ENCODE measurements at regions not wholly inside any gene's neighbourhood (a gene's known extent, or its start where the extent isn't known, plus 50 kb on each side); places are given as distances from the start of the nearest gene placed in this dataset.

DNA sequence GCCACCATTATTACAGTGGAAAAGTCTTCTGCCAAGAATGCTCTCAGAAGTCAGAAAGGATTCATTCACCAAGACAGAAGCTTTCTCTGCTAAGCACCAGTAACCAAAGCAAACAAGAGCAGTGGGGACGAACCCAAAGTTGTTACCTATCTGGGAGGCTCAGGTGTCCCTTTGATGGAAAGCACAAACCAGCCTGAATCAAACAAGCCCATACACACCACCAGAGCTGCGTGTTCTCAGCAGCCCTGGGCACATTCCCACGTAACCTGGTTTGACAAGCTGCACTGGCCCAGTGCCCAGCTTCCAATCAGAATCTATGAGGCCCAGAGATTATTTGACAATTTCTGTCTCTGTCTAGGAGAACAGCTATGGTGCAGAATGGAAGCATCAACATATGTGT, 252.6 kb downstream of the ACTL7B start:
- Histone ChIP-seq H3K27ac (ENCODE audit: low read depth in 1 of 2, low read length in 2 of 2) (no peak overlapping the region), H3K4me1 (ENCODE audit: control insufficient read depth in 4 of 4, insufficient read depth in 4 of 4, low read length in 3 of 4) (no peaks in the 10 kb centered on the region), H3K36me3 (ENCODE audit: control insufficient read depth in 4 of 4, insufficient read depth in 3 of 4, low read depth in 1 of 4, low read length in 3 of 4) (no peaks in the 10 kb centered on the region), H3K27me3 (ENCODE audit: control insufficient read depth in 4 of 4, insufficient read depth in 4 of 4, low read length in 3 of 4) (no peaks in the 10 kb centered on the region), H3K4me3 (ENCODE audit: low read depth in 1 of 3, low read length in 3 of 3) (no peak overlapping the region), H3K9me3 (ENCODE audit: control insufficient read depth in 4 of 4, low read length in 3 of 4) (no peaks in the 10 kb centered on the region), H3K9ac (ENCODE audit: low read depth in 1 of 2, low read length in 2 of 2) (no peak overlapping the region)
- WGBS = 62% methylated on average over 3 of the region's 3 CpGs
- no peak for DNase-seq (ENCODE audit: low spot score)
- TF ChIP-seq SP1 (IDR thresholded peaks at IDR 0.05) (no peak), HNF4G (IDR thresholded peaks at IDR 0.05) (no peak), EGR1 (IDR thresholded peaks at IDR 0.05; ENCODE audit: low read depth in 2 of 2) (no peak), NR2F2 (IDR thresholded peaks at IDR 0.05) (no peak)
- TF ChIP-seq, protein P1, sequence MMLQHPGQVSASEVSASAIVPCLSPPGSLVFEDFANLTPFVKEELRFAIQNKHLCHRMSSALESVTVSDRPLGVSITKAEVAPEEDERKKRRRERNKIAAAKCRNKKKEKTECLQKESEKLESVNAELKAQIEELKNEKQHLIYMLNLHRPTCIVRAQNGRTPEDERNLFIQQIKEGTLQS (IDR thresholded peaks at IDR 0.05) = no peak

DNA sequence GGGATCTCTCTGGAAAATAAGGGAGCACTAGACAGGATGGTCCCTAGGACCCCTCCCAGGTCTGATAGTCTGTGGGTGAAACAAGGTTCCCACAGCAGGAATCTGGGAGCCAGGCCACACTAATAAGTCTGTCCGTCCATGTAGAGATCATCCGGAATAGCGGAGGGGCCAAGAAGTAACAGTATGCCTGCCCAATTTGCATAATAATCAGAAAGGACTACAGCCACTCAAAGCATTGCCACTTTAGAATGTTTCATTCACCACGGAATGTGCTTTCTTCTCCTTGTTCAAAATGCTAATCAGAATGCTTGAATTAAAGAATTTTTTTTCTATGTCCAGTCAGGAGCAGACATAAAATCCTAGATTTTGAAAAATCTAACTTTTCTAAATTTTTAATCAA, 254.9 kb downstream of the ACTL7B start:
- Histone ChIP-seq H3K4me1 (ENCODE audit: control insufficient read depth in 4 of 4, insufficient read depth in 4 of 4, low read length in 3 of 4) (no peaks in the 10 kb centered on the region), H3K36me3 (ENCODE audit: control insufficient read depth in 4 of 4, insufficient read depth in 3 of 4, low read depth in 1 of 4, low read length in 3 of 4) (no peaks in the 10 kb centered on the region), H3K9me3 (ENCODE audit: control insufficient read depth in 4 of 4, low read length in 3 of 4) (no peaks in the 10 kb centered on the region), H3K27ac (ENCODE audit: low read depth in 1 of 2, low read length in 2 of 2) (no peak overlapping the region), H3K4me3 (ENCODE audit: low read depth in 1 of 3, low read length in 3 of 3) (no peak overlapping the region), H3K9ac (ENCODE audit: low read depth in 1 of 2, low read length in 2 of 2) (no peak overlapping the region), H3K27me3 (ENCODE audit: control insufficient read depth in 4 of 4, insufficient read depth in 4 of 4, low read length in 3 of 4) (no peaks in the 10 kb centered on the region)
- no peak for DNase-seq (ENCODE audit: low spot score)
- TF ChIP-seq, protein P1 (IDR thresholded peaks at IDR 0.05) = no peak
- TF ChIP-seq RXRA (IDR thresholded peaks at IDR 0.05) = no peak
- WGBS = 87% methylated on average over 4 of the region's 4 CpGs

DNA sequence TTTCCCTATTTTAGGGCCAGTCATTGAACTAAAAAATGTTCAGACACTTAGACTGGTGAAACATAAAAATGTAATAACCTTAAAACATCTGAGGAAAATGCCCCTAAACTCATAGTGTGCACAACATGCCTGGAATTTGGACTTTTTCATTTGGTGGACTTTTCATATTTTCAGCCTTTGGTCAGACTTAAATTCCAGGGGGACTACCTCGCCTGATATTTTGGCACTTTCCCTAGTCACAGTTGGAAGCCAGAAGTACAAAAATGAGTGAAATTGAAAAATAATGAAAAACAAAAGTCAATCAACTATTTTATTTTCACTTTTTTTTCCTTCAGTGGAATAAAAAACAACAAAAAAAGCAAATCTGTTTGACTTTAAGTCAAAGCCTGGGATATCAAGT, 256.2 kb downstream of the ACTL7B start:
- Histone ChIP-seq H3K4me3 (ENCODE audit: low read depth in 1 of 3, low read length in 3 of 3) (no peak overlapping the region), H3K4me1 (ENCODE audit: control insufficient read depth in 4 of 4, insufficient read depth in 4 of 4, low read length in 3 of 4) (no peaks in the 10 kb centered on the region), H3K9ac (ENCODE audit: low read depth in 1 of 2, low read length in 2 of 2) (no peak overlapping the region), H3K27ac (ENCODE audit: low read depth in 1 of 2, low read length in 2 of 2) (no peak overlapping the region), H3K36me3 (ENCODE audit: control insufficient read depth in 4 of 4, insufficient read depth in 3 of 4, low read depth in 1 of 4, low read length in 3 of 4) (no peaks in the 10 kb centered on the region), H3K9me3 (ENCODE audit: control insufficient read depth in 4 of 4, low read length in 3 of 4) (no peaks in the 10 kb centered on the region), H3K27me3 (ENCODE audit: control insufficient read depth in 4 of 4, insufficient read depth in 4 of 4, low read length in 3 of 4) (no peaks in the 10 kb centered on the region)
- WGBS = 55% methylated on average over 1 of the region's 1 CpG
- DNase-seq (ENCODE audit: low spot score) = no peak
- TF ChIP-seq, protein P2, sequence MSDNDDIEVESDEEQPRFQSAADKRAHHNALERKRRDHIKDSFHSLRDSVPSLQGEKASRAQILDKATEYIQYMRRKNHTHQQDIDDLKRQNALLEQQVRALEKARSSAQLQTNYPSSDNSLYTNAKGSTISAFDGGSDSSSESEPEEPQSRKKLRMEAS (IDR thresholded peaks at IDR 0.05) = no peak
- TF ChIP-seq GABPA (IDR thresholded peaks at IDR 0.05 in 1 of 2, conservative IDR thresholded peaks at IDR 0.05 in 1 of 2) (no peak), TAF1 (conservative IDR thresholded peaks at IDR 0.05) (no peak), NR2F2 (IDR thresholded peaks at IDR 0.05) (no peak), HNF4A (conservative IDR thresholded peaks at IDR 0.05) (no peak)

DNA sequence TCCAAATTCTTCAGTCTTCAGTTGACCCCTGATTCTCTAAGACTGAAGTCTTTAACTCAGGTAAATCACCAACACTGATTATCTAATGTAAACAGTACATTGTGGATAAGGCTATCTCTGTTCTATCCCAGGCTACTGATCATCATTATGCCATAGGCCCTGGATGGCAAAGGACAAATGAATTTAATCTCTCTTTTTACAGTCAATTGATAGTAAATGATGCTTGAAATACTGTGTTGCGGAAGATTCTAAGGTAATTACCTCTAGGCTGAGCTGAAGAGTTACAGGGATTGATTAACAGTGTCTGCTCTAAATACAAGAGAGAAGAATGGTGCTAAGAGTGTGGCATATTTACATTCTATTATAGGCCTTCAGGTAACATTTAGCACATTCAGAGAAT, 264.7 kb downstream of the ACTL7B start:
- H3K27me3 ChIP-seq (ENCODE audit: control insufficient read depth in 4 of 4, insufficient read depth in 4 of 4, low read length in 3 of 4) = peaks cover 0 to 3% (median 1%) of the 10 kb centered on the region in 4 donors
- no peak overlapping the region for H3K9ac ChIP-seq (ENCODE audit: low read depth in 1 of 2, low read length in 2 of 2)
- 96% methylated on average over 1 of the region's 1 CpG for WGBS
- H3K9me3 ChIP-seq (ENCODE audit: control insufficient read depth in 4 of 4, low read length in 3 of 4) = no peaks in the 10 kb centered on the region
- no peak overlapping the region for H3K4me3 ChIP-seq (ENCODE audit: low read depth in 1 of 3, low read length in 3 of 3)
- DNase-seq (ENCODE audit: low spot score) = no peak
- no peaks in the 10 kb centered on the region for H3K36me3 ChIP-seq (ENCODE audit: control insufficient read depth in 4 of 4, insufficient read depth in 3 of 4, low read depth in 1 of 4, low read length in 3 of 4)
- no peak overlapping the region for H3K27ac ChIP-seq (ENCODE audit: low read depth in 1 of 2, low read length in 2 of 2)
- no peaks in the 10 kb centered on the region for H3K4me1 ChIP-seq (ENCODE audit: control insufficient read depth in 4 of 4, insufficient read depth in 4 of 4, low read length in 3 of 4)
- no peak for TF ChIP-seq RXRA (IDR thresholded peaks at IDR 0.05)
- TF ChIP-seq, protein P3, sequence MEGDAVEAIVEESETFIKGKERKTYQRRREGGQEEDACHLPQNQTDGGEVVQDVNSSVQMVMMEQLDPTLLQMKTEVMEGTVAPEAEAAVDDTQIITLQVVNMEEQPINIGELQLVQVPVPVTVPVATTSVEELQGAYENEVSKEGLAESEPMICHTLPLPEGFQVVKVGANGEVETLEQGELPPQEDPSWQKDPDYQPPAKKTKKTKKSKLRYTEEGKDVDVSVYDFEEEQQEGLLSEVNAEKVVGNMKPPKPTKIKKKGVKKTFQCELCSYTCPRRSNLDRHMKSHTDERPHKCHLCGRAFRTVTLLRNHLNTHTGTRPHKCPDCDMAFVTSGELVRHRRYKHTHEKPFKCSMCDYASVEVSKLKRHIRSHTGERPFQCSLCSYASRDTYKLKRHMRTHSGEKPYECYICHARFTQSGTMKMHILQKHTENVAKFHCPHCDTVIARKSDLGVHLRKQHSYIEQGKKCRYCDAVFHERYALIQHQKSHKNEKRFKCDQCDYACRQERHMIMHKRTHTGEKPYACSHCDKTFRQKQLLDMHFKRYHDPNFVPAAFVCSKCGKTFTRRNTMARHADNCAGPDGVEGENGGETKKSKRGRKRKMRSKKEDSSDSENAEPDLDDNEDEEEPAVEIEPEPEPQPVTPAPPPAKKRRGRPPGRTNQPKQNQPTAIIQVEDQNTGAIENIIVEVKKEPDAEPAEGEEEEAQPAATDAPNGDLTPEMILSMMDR (IDR thresholded peaks at IDR 0.05; ENCODE audit: low read depth, low read length, missing input control) = no peak
- TF ChIP-seq YY1 (IDR thresholded peaks at IDR 0.05) = no peak
- TF ChIP-seq, protein P2 (IDR thresholded peaks at IDR 0.05) = no peak
- TF ChIP-seq EGR1 (IDR thresholded peaks at IDR 0.05; ENCODE audit: low read depth in 2 of 2) = no peak
- no peak for TF ChIP-seq HNF4A (conservative IDR thresholded peaks at IDR 0.05)
- no peak for TF ChIP-seq FOXA1 (IDR thresholded peaks at IDR 0.05)
- TF ChIP-seq, protein P1 (IDR thresholded peaks at IDR 0.05) = no peak
- TF ChIP-seq JUND (IDR thresholded peaks at IDR 0.05) = no peak
- TF ChIP-seq, protein P4, sequence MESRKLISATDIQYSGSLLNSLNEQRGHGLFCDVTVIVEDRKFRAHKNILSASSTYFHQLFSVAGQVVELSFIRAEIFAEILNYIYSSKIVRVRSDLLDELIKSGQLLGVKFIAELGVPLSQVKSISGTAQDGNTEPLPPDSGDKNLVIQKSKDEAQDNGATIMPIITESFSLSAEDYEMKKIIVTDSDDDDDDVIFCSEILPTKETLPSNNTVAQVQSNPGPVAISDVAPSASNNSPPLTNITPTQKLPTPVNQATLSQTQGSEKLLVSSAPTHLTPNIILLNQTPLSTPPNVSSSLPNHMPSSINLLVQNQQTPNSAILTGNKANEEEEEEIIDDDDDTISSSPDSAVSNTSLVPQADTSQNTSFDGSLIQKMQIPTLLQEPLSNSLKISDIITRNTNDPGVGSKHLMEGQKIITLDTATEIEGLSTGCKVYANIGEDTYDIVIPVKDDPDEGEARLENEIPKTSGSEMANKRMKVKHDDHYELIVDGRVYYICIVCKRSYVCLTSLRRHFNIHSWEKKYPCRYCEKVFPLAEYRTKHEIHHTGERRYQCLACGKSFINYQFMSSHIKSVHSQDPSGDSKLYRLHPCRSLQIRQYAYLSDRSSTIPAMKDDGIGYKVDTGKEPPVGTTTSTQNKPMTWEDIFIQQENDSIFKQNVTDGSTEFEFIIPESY (IDR thresholded peaks at IDR 0.05) = no peak
- no peak for TF ChIP-seq RAD21 (IDR thresholded peaks at IDR 0.05)
- no peak for TF ChIP-seq NR2F2 (IDR thresholded peaks at IDR 0.05)
- TF ChIP-seq GABPA (IDR thresholded peaks at IDR 0.05 in 1 of 2, conservative IDR thresholded peaks at IDR 0.05 in 1 of 2) = no peak
